KMS-11 (cell line): ENCODE measurements at regions not wholly inside any gene's neighbourhood (a gene's known extent, or its start where the extent isn't known, plus 50 kb on each side); places are given as distances from the start of the nearest gene placed in this dataset.

ENCODE experiments used
- H2AFZ ChIP-seq: fragments of 200-600 bp; sonication (generic); 2 replicates; pipeline ENCODE4 v1.6.1; 2016; ENCODE audit warnings: antibody characterized with exemption, mixed run types, low read depth
- H3K27ac ChIP-seq: fragments of 200-600 bp; sonication (generic); 2 replicates; pipeline ENCODE4 v1.6.1; 2016; ENCODE audit warnings: mild to moderate bottlenecking, mixed run types
- H3K27me3 ChIP-seq: fragments of 200-600 bp; sonication (generic); 2 replicates; pipeline ENCODE4 v1.6.1; 2017; ENCODE audit warnings: mild to moderate bottlenecking, low read depth, mixed run types, moderate library complexity; ENCODE audit not compliant: insufficient read depth
- H3K36me3 ChIP-seq: fragments of 200-600 bp; sonication (generic); 2 replicates; pipeline ENCODE4 v1.6.1; 2017; ENCODE audit warnings: mild to moderate bottlenecking, mixed run types; ENCODE audit not compliant: insufficient read depth
- H3K4me1 ChIP-seq: fragments of 200-600 bp; sonication (generic); 2 replicates; pipeline ENCODE4 v1.6.1; 2016; ENCODE audit warnings: mild to moderate bottlenecking, low read depth, mixed run types; ENCODE audit not compliant: poor library complexity, severe bottlenecking
- H3K4me2 ChIP-seq: fragments of 200-600 bp; sonication (generic); 2 replicates; pipeline ENCODE4 v1.7.0; 2016; ENCODE audit warnings: mild to moderate bottlenecking, mixed run types
- H3K4me3 ChIP-seq: fragments of 200-600 bp; sonication (generic); IDR thresholded peaks from 2 replicates; pipeline ENCODE4 v1.6.1; 2017; ENCODE audit warnings: low read depth, low read length, mixed read lengths; ENCODE audit not compliant: insufficient read depth
- H3K79me2 ChIP-seq: fragments of 200-600 bp; sonication (generic); 2 replicates; pipeline ENCODE4 v1.6.1; 2016; ENCODE audit warnings: low read depth, mixed run types; ENCODE audit not compliant: insufficient read depth
- H3K9ac ChIP-seq: fragments of 200-600 bp; sonication (generic); 2 replicates; pipeline ENCODE4 v1.6.1; 2016; ENCODE audit warnings: mild to moderate bottlenecking, mixed run types
- H4K20me1 ChIP-seq: fragments of 200-600 bp; sonication (generic); 2 replicates; pipeline ENCODE4 v1.6.1; 2016; ENCODE audit warnings: mild to moderate bottlenecking, mixed run types; ENCODE audit not compliant: insufficient read depth
- CTCF ChIP-seq: fragments of 200-600 bp; sonication (generic); conservative IDR thresholded peaks from 2 replicates; pipeline ENCODE4 v1.6.1; 2017; ENCODE audit warnings: low read depth, mild to moderate bottlenecking, antibody characterized with exemption, low read length, moderate library complexity, mixed read lengths

GRCh38 chr4:34572026-34572425, 1672.3 kb downstream of the ARAP2 start:
- no peak overlapping the region for H3K4me2 ChIP-seq
- H3K79me2 ChIP-seq: no peaks in the 10 kb centered on the region
- H3K4me3 ChIP-seq: no peak overlapping the region
- no peak overlapping the region for H2AFZ ChIP-seq
- H3K36me3 ChIP-seq: no peaks in the 10 kb centered on the region
- H3K4me1 ChIP-seq: no peaks in the 10 kb centered on the region
- no peaks in the 10 kb centered on the region for H3K27me3 ChIP-seq
- H3K27ac ChIP-seq: no peak overlapping the region
- H4K20me1 ChIP-seq: no peaks in the 10 kb centered on the region
- H3K9ac ChIP-seq: no peak overlapping the region
- TF ChIP-seq CTCF: no peak

- H3K27ac ChIP-seq: no peak overlapping the region
- no peaks in the 10 kb centered on the region for H3K79me2 ChIP-seq
- H2AFZ ChIP-seq: no peak overlapping the region
- no peak overlapping the region for H3K9ac ChIP-seq
- no peak for TF ChIP-seq CTCF
- no peaks in the 10 kb centered on the region for H3K36me3 ChIP-seq
- no peak overlapping the region for H3K4me2 ChIP-seq
- no peaks in the 10 kb centered on the region for H4K20me1 ChIP-seq
- no peaks in the 10 kb centered on the region for H3K27me3 ChIP-seq
- H3K4me3 ChIP-seq: no peak overlapping the region
- no peaks in the 10 kb centered on the region for H3K4me1 ChIP-seq
These were observed 1629.0 kb downstream of the ARAP2 start for GRCh38 chr4:34615315-34615714.

- H3K36me3 ChIP-seq: no peaks in the 10 kb centered on the region
These were observed 1624.7 kb downstream of the ARAP2 start for GRCh38 chr4:34619531-34620162.

GRCh38 chr4:34628471-34628870, 1615.8 kb downstream of the ARAP2 start:
- Histone ChIP-seq H4K20me1 (no peaks in the 10 kb centered on the region), H3K4me2 (no peak overlapping the region), H2AFZ (no peak overlapping the region), H3K4me3 (no peak overlapping the region), H3K36me3 (no peaks in the 10 kb centered on the region), H3K9ac (no peak overlapping the region), H3K27me3 (no peaks in the 10 kb centered on the region), H3K27ac (no peak overlapping the region), H3K79me2 (no peaks in the 10 kb centered on the region), H3K4me1 (no peaks in the 10 kb centered on the region)
- no peak for TF ChIP-seq CTCF

More at GRCh38 chr4:34619531-34620162, 1624.7 kb downstream of the ARAP2 start:
- Histone ChIP-seq H3K4me1 (no peaks in the 10 kb centered on the region), H4K20me1 (no peaks in the 10 kb centered on the region), H3K27ac (no peak overlapping the region), H3K9ac (no peak overlapping the region), H3K27me3 (no peaks in the 10 kb centered on the region), H3K79me2 (no peaks in the 10 kb centered on the region), H3K4me2 (no peak overlapping the region), H2AFZ (no peak overlapping the region), H3K4me3 (no peak overlapping the region)
- no peak for TF ChIP-seq CTCF
